ENCODE measurements at regions not wholly inside any gene's neighbourhood (a gene's known extent, or its start where the extent isn't known, plus 50 kb on each side); places are given as distances from the start of the nearest gene placed in this dataset.

DNA sequence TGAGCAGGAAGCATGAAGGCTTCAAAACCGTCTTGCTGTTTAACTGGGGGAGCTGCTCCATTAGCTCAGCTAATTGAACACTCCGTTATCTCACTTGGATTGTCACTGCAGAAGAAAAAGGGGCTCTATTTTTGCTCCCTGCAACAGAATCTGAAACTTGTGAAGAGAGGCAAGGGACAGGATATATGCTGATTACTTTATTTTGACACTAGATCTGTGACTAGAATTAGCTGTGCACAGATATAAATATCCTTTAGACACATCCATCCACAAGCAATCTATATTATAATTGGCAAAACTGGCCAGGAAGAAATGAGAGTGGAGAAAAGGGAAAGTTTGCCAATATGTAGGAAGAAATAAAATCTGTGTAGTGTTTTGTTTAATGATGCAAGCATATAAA lies 700.1 kb upstream of the CHAC2 start:
- TF ChIP-seq POLR2A (IDR thresholded peaks at IDR 0.05) = no peak
- TF ChIP-seq, protein P1, sequence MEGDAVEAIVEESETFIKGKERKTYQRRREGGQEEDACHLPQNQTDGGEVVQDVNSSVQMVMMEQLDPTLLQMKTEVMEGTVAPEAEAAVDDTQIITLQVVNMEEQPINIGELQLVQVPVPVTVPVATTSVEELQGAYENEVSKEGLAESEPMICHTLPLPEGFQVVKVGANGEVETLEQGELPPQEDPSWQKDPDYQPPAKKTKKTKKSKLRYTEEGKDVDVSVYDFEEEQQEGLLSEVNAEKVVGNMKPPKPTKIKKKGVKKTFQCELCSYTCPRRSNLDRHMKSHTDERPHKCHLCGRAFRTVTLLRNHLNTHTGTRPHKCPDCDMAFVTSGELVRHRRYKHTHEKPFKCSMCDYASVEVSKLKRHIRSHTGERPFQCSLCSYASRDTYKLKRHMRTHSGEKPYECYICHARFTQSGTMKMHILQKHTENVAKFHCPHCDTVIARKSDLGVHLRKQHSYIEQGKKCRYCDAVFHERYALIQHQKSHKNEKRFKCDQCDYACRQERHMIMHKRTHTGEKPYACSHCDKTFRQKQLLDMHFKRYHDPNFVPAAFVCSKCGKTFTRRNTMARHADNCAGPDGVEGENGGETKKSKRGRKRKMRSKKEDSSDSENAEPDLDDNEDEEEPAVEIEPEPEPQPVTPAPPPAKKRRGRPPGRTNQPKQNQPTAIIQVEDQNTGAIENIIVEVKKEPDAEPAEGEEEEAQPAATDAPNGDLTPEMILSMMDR (IDR thresholded peaks at IDR 0.05) = no peak

Measured in sigmoid colon (tissue), 3 donors.